OCI-LY3 (cell line): ENCODE measurements at regions not wholly inside any gene's neighbourhood (a gene's known extent, or its start where the extent isn't known, plus 50 kb on each side); places are given as distances from the start of the nearest gene placed in this dataset.

Experiments
- H2AFZ ChIP-seq: fragments of 200-600, 300-600 bp; shearing (Covaris generic); 2 replicates; pipeline ENCODE4 v1.6.0; 2014; ENCODE audit warnings: antibody characterized with exemption, low read depth, low read length
- H3K27ac ChIP-seq: fragments of 200-600, 300-600 bp; sonication (generic); 2 replicates; pipeline ENCODE4 v1.5.1; 2014; ENCODE audit warnings: mild to moderate bottlenecking, low read length, moderate library complexity, mixed read lengths
- H3K27me3 ChIP-seq: fragments of 200-600, 300-600 bp; sonication (generic); 2 replicates; pipeline ENCODE4 v1.6.1; 2014; ENCODE audit warnings: low read depth, low read length, mixed read lengths
- H3K36me3 ChIP-seq: fragments of 200-600, 300-600 bp; sonication (generic); replicated peaks from 2 replicates; pipeline ENCODE3; 2014; ENCODE audit warnings: low read depth, low read length, mixed read lengths
- H3K4me1 ChIP-seq: fragments of 300-600, 200-600 bp; sonication (generic); 2 replicates; pipeline ENCODE4 v1.6.1; 2014; ENCODE audit warnings: low read length, mixed read lengths
- H3K4me2 ChIP-seq: fragments of 200-600, 300-600 bp; sonication (generic); 2 replicates; pipeline ENCODE4 v1.6.1; 2014; ENCODE audit warnings: low read length, mixed read lengths
- H3K4me3 ChIP-seq: fragments of 300-600, 200-600 bp; sonication (generic); 2 replicates; pipeline ENCODE4 v1.5.1; 2014; ENCODE audit warnings: antibody characterized with exemption, mild to moderate bottlenecking, low read length, moderate library complexity
- H3K79me2 ChIP-seq: fragments of 300-600, 200-600 bp; shearing (Covaris generic); 2 replicates; pipeline ENCODE4 v1.6.1; 2014; ENCODE audit warnings: mild to moderate bottlenecking, low read length, mixed read lengths
- H3K9ac ChIP-seq: fragments of 300-600, 200-600 bp; shearing (Covaris generic); 2 replicates; pipeline ENCODE4 v1.6.0; 2014; ENCODE audit warnings: mild to moderate bottlenecking, low read length, moderate library complexity
- H3K9me3 ChIP-seq: fragments of 200-600, 300-600 bp; shearing (Covaris generic); 2 replicates; pipeline ENCODE4 v1.6.1; 2014; ENCODE audit warnings: low read length, mixed read lengths; ENCODE audit not compliant: insufficient read depth
- H4K20me1 ChIP-seq: fragments of 200-600, 300-600 bp; sonication (generic); 2 replicates; pipeline ENCODE4 v1.6.1; 2016; ENCODE audit warnings: low read length, mixed read lengths; ENCODE audit not compliant: insufficient read depth
- CTCF ChIP-seq: fragments of 200-600, 300-600 bp; sonication (generic); IDR thresholded peaks from 2 replicates; pipeline ENCODE4 v1.5.1; 2014; ENCODE audit warnings: antibody characterized with exemption, low read length, low read depth
- EZH2phosphoT487 ChIP-seq: fragments of 200-600 bp; shearing (Covaris generic); IDR thresholded peaks from 2 replicates; pipeline ENCODE4 v1.6.1; 2018; ENCODE audit warnings: antibody characterized with exemption, mixed run types, low read depth

- no peaks in the 10 kb centered on the region for H3K36me3 ChIP-seq
- no peak for TF ChIP-seq CTCF
- no peak for TF ChIP-seq EZH2phosphoT487
Observed at GRCh38 chr12:127787544-127787943, 479.4 kb upstream of the TMEM132C start.

GRCh38 chr12:127790376-127790775, 476.6 kb upstream of the TMEM132C start:
- Histone ChIP-seq H3K4me1 (no peaks in the 10 kb centered on the region), H3K27me3 (peaks cover 7% of the 10 kb centered on the region; the same call in 1 of the 2 replicates), H3K79me2 (no peaks in the 10 kb centered on the region), H3K36me3 (no peaks in the 10 kb centered on the region), H3K27ac (no peak overlapping the region), H3K9me3 (no peaks in the 10 kb centered on the region), H4K20me1 (no peaks in the 10 kb centered on the region), H2AFZ (no peak overlapping the region), H3K9ac (no peak overlapping the region), H3K4me3 (no peak overlapping the region), H3K4me2 (no peak overlapping the region)
- no peak for TF ChIP-seq EZH2phosphoT487
- TF ChIP-seq CTCF = no peak

More at GRCh38 chr12:127787544-127787943, 479.4 kb upstream of the TMEM132C start:
- Histone ChIP-seq H3K27ac (no peak overlapping the region), H3K27me3 (peaks cover 9% of the 10 kb centered on the region), H3K4me2 (no peak overlapping the region), H3K9me3 (no peaks in the 10 kb centered on the region), H2AFZ (no peak overlapping the region), H3K9ac (no peak overlapping the region), H3K79me2 (no peaks in the 10 kb centered on the region), H3K4me1 (no peaks in the 10 kb centered on the region), H3K4me3 (no peak overlapping the region), H4K20me1 (no peaks in the 10 kb centered on the region)

GRCh38 chr12:127791217-127791616, 475.8 kb upstream of the TMEM132C start:
- TF ChIP-seq EZH2phosphoT487 = no peak
- TF ChIP-seq CTCF = no peak

GRCh38 chr12:127797918-127798317, 469.1 kb upstream of the TMEM132C start:
- H3K4me1 ChIP-seq = no peaks in the 10 kb centered on the region
- no peak overlapping the region for H3K4me3 ChIP-seq
- H2AFZ ChIP-seq = no peak overlapping the region
- H3K4me2 ChIP-seq = no peak overlapping the region
- H3K36me3 ChIP-seq = no peaks in the 10 kb centered on the region
- H3K79me2 ChIP-seq = no peaks in the 10 kb centered on the region
- H3K27me3 ChIP-seq = no peaks in the 10 kb centered on the region
- no peak overlapping the region for H3K27ac ChIP-seq
- no peak for TF ChIP-seq CTCF
- TF ChIP-seq EZH2phosphoT487 = no peak
- no peaks in the 10 kb centered on the region for H4K20me1 ChIP-seq
- H3K9ac ChIP-seq = no peak overlapping the region
- H3K9me3 ChIP-seq = no peaks in the 10 kb centered on the region

More at GRCh38 chr12:127791217-127791616, 475.8 kb upstream of the TMEM132C start:
- Histone ChIP-seq H3K4me3 (no peak overlapping the region), H3K9ac (no peak overlapping the region), H3K4me1 (no peaks in the 10 kb centered on the region), H3K27ac (no peak overlapping the region), H3K4me2 (no peak overlapping the region), H3K9me3 (no peaks in the 10 kb centered on the region), H4K20me1 (no peaks in the 10 kb centered on the region), H2AFZ (no peak overlapping the region), H3K36me3 (no peaks in the 10 kb centered on the region), H3K27me3 (peaks cover 7% of the 10 kb centered on the region; the same call in 1 of the 2 replicates), H3K79me2 (no peaks in the 10 kb centered on the region)
